Natural killer cell treated with Interleukin-12 subunit alpha and Interleukin-12 subunit beta and Interleukin-15 and Interleukin-18, amount 100 ng/mL, for 72 hours (primary cell): ENCODE measurements at regions not wholly inside any gene's neighbourhood (a gene's known extent, or its start where the extent isn't known, plus 50 kb on each side); places are given as distances from the start of the nearest gene placed in this dataset.
"Not testable (repeated sequence)": the region's sequence is repeated elsewhere in the genome, so short reads cannot be mapped to it uniquely, and the experiment has no call there.

Experiments used
- ATAC-seq, 2 donors: fragments of 150-1000 bp; cut with Tn5 transposase in 1 of 2; sonication (Bioruptor Pico), chemical (Tn5 transposase) in 1 of 2; 2 replicates each; pipeline ENCODE4 v1.10.0; 2021
- DNase-seq: peaks from one replicate; pipeline ENCODE4 v3.0.0; 2022; ENCODE audit warnings: low spot score
- H3K27ac Mint-ChIP-seq, 2 donors: 1 replicate in 1 of 2; 2 replicates in 1 of 2; pipeline ENCODE4 v1.8.0; 2022; ENCODE audit warnings: mixed read lengths in 2 of 2, mild to moderate bottlenecking in 1 of 2, moderate library complexity in 1 of 2
- H3K27me3 Mint-ChIP-seq, 2 donors: 1 replicate in 1 of 2; 2 replicates in 1 of 2; pipeline ENCODE4 v1.8.0; 2022; ENCODE audit warnings: mixed read lengths in 2 of 2
- H3K36me3 Mint-ChIP-seq: one replicate; pipeline ENCODE4 v1.8.0; 2022; ENCODE audit warnings: mixed read lengths
- H3K4me1 Mint-ChIP-seq, 2 donors: 1 replicate in 1 of 2; 2 replicates in 1 of 2; pipeline ENCODE4 v1.8.0; 2022; ENCODE audit warnings: low read depth in 2 of 2, mixed read lengths in 2 of 2, mild to moderate bottlenecking in 1 of 2
- H3K4me3 Mint-ChIP-seq: one replicate; pipeline ENCODE4 v1.8.0; 2022; ENCODE audit warnings: mixed read lengths
- H3K9me3 Mint-ChIP-seq: 2 replicates; pipeline ENCODE4 v1.8.0; 2022; ENCODE audit warnings: mixed read lengths

DNA sequence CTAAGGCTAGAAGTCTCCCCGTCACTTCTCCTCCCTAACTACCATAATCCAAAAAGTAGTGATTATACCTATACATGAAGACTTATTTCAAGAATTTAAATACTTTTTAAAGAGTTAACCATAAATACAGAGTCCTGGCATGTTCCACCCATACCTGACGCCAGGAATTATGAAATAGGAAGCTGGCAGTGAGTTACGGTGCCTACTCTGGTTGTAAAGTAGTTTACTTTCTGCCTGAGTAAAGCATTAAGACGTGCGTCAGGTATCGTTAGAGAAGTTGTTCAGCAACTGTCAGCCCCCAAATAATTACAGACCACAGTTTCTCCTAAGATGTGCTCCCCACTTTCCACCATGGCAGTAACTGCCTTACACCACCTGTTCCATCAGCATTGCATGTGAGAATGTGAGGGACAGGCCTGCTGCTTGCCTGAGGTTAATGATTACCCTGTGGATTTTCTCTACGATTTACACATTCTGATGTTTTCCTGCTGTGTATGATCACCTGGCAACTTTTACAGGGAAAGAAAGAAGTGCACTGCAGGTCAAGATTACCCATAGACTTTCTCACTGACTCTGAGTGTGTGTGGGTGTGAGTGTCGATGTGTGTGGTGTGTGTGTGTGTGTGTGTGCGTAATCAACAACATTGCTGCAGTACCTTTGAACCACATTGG, 92.3 kb upstream of the SLC7A11 start:
- Mint-ChIP-seq H3K27ac (no peak overlapping the region), H3K9me3 (peaks cover 12% of the 10 kb centered on the region), H3K36me3 (peaks cover 6% of the 10 kb centered on the region), H3K4me3 (no peak overlapping the region), H3K27me3 (no peaks in the 10 kb centered on the region), H3K4me1 (no peaks in the 10 kb centered on the region)
- ATAC-seq = no peak
- no peak for DNase-seq

- H3K4me1 Mint-ChIP-seq, H3K27me3 Mint-ChIP-seq, DNase-seq, H3K36me3 Mint-ChIP-seq, H3K4me3 Mint-ChIP-seq, ATAC-seq, H3K27ac Mint-ChIP-seq: not testable (repeated sequence)
- H3K9me3 Mint-ChIP-seq = peaks cover 12% of the 10 kb centered on the region
Measured at GRCh38 chr4:138332415-138332814, 90.3 kb upstream of the SLC7A11 start.

DNA sequence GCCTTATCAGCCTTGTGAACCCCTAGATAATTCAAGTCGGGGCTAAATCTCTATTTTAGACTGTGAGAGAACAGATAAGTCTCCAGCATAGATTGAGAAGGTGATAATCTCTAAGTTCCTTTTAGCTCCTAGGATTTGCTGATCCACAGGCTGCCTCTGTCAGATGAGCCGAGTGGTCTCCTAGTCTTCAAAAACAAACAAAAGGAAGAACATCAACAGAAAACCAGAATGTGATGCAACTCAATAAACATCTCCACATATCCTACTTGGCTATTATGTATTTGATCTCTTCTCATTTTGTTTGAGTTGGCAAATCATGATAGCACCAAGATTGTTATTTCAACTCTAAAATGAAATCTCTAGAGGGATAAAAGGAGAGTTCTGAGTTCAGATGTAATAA, 88.4 kb upstream of the SLC7A11 start:
- no peak for DNase-seq
- ATAC-seq = no peak
- Mint-ChIP-seq H3K9me3 (peaks cover 12% of the 10 kb centered on the region), H3K4me1 (no peaks in the 10 kb centered on the region), H3K27me3 (no peaks in the 10 kb centered on the region), H3K36me3 (peaks cover 6% of the 10 kb centered on the region), H3K27ac (no peak overlapping the region), H3K4me3 (no peak overlapping the region)

- peak overlapping the region in 1 of 2 donors; percentile 3 for H3K27ac Mint-ChIP-seq
- peaks cover 6% of the 10 kb centered on the region for H3K36me3 Mint-ChIP-seq
- no peak overlapping the region for H3K4me3 Mint-ChIP-seq
- H3K9me3 Mint-ChIP-seq = peaks cover 8% of the 10 kb centered on the region
- H3K4me1 Mint-ChIP-seq = no peaks in the 10 kb centered on the region
- DNase-seq (no peak), ATAC-seq (peak; percentile 17 to 43)
- no peaks in the 10 kb centered on the region for H3K27me3 Mint-ChIP-seq
Measured at GRCh38 chr4:138329506-138330070, 87.4 kb upstream of the SLC7A11 start.

GRCh38 chr4:138327338-138327737, 85.2 kb upstream of the SLC7A11 start:
- no peak overlapping the region for H3K27ac Mint-ChIP-seq
- no peak overlapping the region for H3K4me3 Mint-ChIP-seq
- H3K27me3 Mint-ChIP-seq = no peaks in the 10 kb centered on the region
- ATAC-seq (no peak), DNase-seq (no peak)
- peaks cover 5% of the 10 kb centered on the region for H3K36me3 Mint-ChIP-seq
- H3K4me1 Mint-ChIP-seq = no peaks in the 10 kb centered on the region
- peaks cover 8% of the 10 kb centered on the region for H3K9me3 Mint-ChIP-seq

DNA sequence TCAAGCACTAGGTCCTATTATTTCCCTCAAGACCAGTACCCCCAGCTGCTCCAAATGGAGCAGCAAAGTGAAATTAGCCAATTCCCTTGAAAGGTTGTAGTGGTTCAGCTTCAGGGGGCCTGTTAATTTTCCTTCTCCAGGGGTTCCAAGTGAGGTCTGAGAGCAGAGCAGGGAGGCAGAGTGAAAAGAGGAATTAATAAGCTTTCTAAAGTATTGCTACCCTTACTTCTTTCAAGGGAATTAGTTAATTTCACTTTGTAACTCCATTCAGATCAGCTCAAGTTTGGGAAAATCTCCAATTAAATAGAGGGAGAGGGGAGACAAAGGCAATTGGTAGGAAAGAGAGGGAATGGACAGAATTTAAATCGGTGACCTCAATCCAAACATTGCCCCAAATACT, 78.7 kb upstream of the SLC7A11 start:
- ATAC-seq (no peak), DNase-seq (no peak)
- no peak overlapping the region for H3K27ac Mint-ChIP-seq
- H3K4me3 Mint-ChIP-seq = no peak overlapping the region
- H3K36me3 Mint-ChIP-seq = no peaks in the 10 kb centered on the region
- no peaks in the 10 kb centered on the region for H3K4me1 Mint-ChIP-seq
- H3K9me3 Mint-ChIP-seq = peaks cover 8% of the 10 kb centered on the region
- H3K27me3 Mint-ChIP-seq = no peaks in the 10 kb centered on the region

- Mint-ChIP-seq H3K4me1 (no peaks in the 10 kb centered on the region), H3K36me3 (peaks cover 2% of the 10 kb centered on the region), H3K27me3 (no peaks in the 10 kb centered on the region), H3K9me3 (peaks cover 11% of the 10 kb centered on the region), H3K27ac (no peak overlapping the region), H3K4me3 (no peak overlapping the region)
- ATAC-seq = no peak
- DNase-seq = no peak
Measured at GRCh38 chr4:138320030-138320429, 77.9 kb upstream of the SLC7A11 start.

- no peak for DNase-seq
- no peak overlapping the region for H3K27ac Mint-ChIP-seq
- no peaks in the 10 kb centered on the region for H3K27me3 Mint-ChIP-seq
- H3K36me3 Mint-ChIP-seq = peaks cover 5% of the 10 kb centered on the region
- ATAC-seq = no peak
- no peaks in the 10 kb centered on the region for H3K4me1 Mint-ChIP-seq
- no peak overlapping the region for H3K4me3 Mint-ChIP-seq
- H3K9me3 Mint-ChIP-seq = peaks cover 16% of the 10 kb centered on the region
Measured at GRCh38 chr4:138317175-138317748, 75.1 kb upstream of the SLC7A11 start.

DNA sequence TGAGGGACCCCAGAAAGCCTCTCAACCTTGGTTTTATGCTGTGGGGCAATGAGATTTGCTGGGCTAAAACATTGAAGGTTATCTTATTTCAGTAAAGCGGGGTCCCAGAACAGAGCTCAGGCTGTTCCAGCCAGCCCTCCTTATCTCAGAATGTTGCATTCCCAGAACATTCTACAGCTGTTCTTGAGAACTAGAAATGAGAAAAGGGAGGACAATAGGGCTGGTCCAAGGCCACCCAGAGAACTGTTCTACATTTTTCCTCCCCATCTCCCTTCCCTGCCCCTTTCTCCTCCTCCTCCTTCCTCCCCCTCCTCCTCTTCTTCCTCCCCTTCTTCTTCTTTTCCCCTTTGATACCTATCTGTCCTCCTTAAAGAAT, 70.4 kb upstream of the SLC7A11 start:
- no peaks in the 10 kb centered on the region for H3K27me3 Mint-ChIP-seq
- peaks cover 18% of the 10 kb centered on the region for H3K9me3 Mint-ChIP-seq
- H3K27ac Mint-ChIP-seq = no peak overlapping the region
- ATAC-seq (no peak), DNase-seq (no peak)
- peaks cover 7% of the 10 kb centered on the region for H3K36me3 Mint-ChIP-seq
- no peak overlapping the region for H3K4me3 Mint-ChIP-seq
- no peaks in the 10 kb centered on the region for H3K4me1 Mint-ChIP-seq

- Mint-ChIP-seq H3K9me3 (peaks cover 18% of the 10 kb centered on the region), H3K27me3 (no peaks in the 10 kb centered on the region), H3K36me3 (peaks cover 9% of the 10 kb centered on the region), H3K27ac (no peak overlapping the region), H3K4me1 (no peaks in the 10 kb centered on the region), H3K4me3 (no peak overlapping the region)
- no peak for ATAC-seq
- no peak for DNase-seq
Measured at GRCh38 chr4:138311771-138312535, 69.8 kb upstream of the SLC7A11 start.

DNA sequence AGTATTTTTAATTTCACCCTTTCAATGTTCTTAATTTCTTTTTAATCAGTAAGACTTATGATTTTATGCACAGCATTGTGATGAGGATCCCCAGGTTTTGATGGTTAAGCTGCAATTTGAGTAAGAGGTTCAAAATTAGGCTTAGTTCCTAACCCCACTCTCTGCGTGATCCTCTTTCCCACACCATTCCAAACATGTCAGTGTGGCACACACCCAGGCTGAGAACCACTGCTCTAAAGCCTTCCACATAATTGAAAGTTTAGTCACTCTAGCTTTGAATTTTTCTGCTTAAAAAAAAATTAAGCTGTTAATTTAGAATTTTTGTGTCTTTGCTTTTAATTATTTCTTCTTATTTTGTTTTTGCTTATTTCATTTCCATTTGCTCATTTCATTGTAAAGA, 68.8 kb upstream of the SLC7A11 start:
- H3K36me3 Mint-ChIP-seq = peaks cover 9% of the 10 kb centered on the region
- no peak for ATAC-seq
- H3K27me3 Mint-ChIP-seq = no peaks in the 10 kb centered on the region
- H3K4me1 Mint-ChIP-seq = no peaks in the 10 kb centered on the region
- H3K27ac Mint-ChIP-seq = no peak overlapping the region
- DNase-seq = no peak
- H3K4me3 Mint-ChIP-seq = no peak overlapping the region
- peaks cover 14% of the 10 kb centered on the region for H3K9me3 Mint-ChIP-seq

GRCh38 chr4:138310498-138310897, 68.3 kb upstream of the SLC7A11 start:
- no peaks in the 10 kb centered on the region for H3K4me1 Mint-ChIP-seq
- H3K9me3 Mint-ChIP-seq = peaks cover 12% of the 10 kb centered on the region
- ATAC-seq (no peak), DNase-seq (no peak)
- no peak overlapping the region for H3K4me3 Mint-ChIP-seq
- H3K27ac Mint-ChIP-seq = no peak overlapping the region
- H3K27me3 Mint-ChIP-seq = no peaks in the 10 kb centered on the region
- H3K36me3 Mint-ChIP-seq = peaks cover 9% of the 10 kb centered on the region

- Mint-ChIP-seq H3K9me3 (peaks cover 7% of the 10 kb centered on the region), H3K27me3 (no peaks in the 10 kb centered on the region), H3K36me3 (peaks cover 4% of the 10 kb centered on the region), H3K27ac (no peak overlapping the region), H3K4me1 (no peaks in the 10 kb centered on the region), H3K4me3 (no peak overlapping the region)
- ATAC-seq (no peak), DNase-seq (no peak)
Measured at GRCh38 chr4:138308356-138308755, 66.2 kb upstream of the SLC7A11 start.

- H3K27me3 Mint-ChIP-seq = no peaks in the 10 kb centered on the region
- DNase-seq (no peak), ATAC-seq (no peak)
- H3K9me3 Mint-ChIP-seq = peaks cover 5% of the 10 kb centered on the region
- no peak overlapping the region for H3K4me3 Mint-ChIP-seq
- H3K4me1 Mint-ChIP-seq = no peaks in the 10 kb centered on the region
- peaks cover 4% of the 10 kb centered on the region for H3K36me3 Mint-ChIP-seq
- no peak overlapping the region for H3K27ac Mint-ChIP-seq
Measured at GRCh38 chr4:138307319-138307718, 65.2 kb upstream of the SLC7A11 start.
